ENCODE measurements at regions not wholly inside any gene's neighbourhood (a gene's known extent, or its start where the extent isn't known, plus 50 kb on each side); places are given as distances from the start of the nearest gene placed in this dataset.
A peak's percentile ranks its signal among the peaks of the same experiment; 100 is the strongest.

DNA sequence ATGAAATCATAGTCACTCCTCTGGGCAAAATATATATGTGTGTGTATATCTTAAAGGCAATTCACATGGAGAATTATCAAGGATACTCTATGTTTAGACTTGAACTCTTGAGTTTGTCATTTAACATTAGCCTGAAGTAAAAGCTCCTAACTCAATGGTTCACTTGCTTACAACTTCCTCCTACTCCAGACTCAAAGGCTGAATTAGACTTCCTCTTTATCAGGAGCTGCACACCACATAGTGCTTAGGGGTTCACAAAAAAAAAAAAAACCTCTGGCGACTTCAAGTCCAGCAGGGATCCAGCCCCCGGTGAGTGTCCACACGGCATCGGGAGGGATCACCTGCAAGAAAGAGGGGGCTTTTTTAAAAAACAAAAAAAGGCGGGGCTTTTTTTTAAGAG, 68.2 kb upstream of the LSM14A start:
- TF ChIP-seq, protein P1, sequence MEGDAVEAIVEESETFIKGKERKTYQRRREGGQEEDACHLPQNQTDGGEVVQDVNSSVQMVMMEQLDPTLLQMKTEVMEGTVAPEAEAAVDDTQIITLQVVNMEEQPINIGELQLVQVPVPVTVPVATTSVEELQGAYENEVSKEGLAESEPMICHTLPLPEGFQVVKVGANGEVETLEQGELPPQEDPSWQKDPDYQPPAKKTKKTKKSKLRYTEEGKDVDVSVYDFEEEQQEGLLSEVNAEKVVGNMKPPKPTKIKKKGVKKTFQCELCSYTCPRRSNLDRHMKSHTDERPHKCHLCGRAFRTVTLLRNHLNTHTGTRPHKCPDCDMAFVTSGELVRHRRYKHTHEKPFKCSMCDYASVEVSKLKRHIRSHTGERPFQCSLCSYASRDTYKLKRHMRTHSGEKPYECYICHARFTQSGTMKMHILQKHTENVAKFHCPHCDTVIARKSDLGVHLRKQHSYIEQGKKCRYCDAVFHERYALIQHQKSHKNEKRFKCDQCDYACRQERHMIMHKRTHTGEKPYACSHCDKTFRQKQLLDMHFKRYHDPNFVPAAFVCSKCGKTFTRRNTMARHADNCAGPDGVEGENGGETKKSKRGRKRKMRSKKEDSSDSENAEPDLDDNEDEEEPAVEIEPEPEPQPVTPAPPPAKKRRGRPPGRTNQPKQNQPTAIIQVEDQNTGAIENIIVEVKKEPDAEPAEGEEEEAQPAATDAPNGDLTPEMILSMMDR (conservative IDR thresholded peaks at IDR 0.05; ENCODE audit: low read depth, low read length): no peak
- no peak overlapping the region for H3K4me3 ChIP-seq (ENCODE audit: low read depth, low read length)
- no peak for DNase-seq (ENCODE audit: low read depth)

DNA sequence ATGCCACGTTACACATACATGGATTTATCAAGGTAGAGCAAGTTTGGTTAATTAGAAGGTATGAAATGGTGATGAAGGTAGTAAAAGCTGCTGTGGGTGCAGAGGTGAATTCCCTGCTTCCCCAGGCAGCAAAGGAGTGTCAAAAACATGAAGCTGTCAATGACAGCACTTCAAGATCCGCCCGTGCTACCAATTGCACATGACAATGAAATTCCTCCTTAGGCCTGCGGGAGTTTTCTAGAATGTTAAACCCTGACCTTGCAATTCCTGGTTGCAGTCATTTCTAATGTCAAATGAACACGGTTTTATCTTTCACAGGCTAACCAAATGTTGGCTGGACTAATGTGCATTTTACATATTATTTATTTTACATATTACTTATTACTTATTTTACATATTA, 67.7 kb upstream of the LSM14A start:
- TF ChIP-seq, protein P1 (conservative IDR thresholded peaks at IDR 0.05; ENCODE audit: low read depth, low read length): no peak
- no peak for DNase-seq (ENCODE audit: low read depth)
- H3K4me3 ChIP-seq (ENCODE audit: low read depth, low read length): no peak overlapping the region

DNA sequence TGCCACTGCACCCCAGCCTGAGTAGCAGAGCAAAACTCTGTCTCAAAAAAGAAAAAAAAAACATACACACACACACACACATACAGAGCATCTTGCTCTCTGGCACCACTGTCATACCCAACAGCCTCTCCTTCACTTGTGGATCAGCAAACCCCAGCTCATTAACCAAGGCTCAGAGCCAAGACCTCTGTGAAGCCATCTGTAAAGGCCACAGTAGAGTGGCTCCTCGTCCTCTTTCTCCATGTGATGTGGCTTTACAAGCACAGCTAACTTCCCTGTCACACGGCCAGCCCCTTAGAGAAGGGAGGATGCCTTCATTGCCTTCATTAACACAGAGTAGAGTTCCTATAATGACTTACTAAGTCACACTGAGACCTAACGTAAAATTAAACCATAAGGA, 62.7 kb upstream of the LSM14A start:
- no peak overlapping the region for H3K4me3 ChIP-seq (ENCODE audit: low read depth, low read length)
- TF ChIP-seq, protein P1 (conservative IDR thresholded peaks at IDR 0.05; ENCODE audit: low read depth, low read length): no peak
- DNase-seq (ENCODE audit: low read depth): no peak

DNA sequence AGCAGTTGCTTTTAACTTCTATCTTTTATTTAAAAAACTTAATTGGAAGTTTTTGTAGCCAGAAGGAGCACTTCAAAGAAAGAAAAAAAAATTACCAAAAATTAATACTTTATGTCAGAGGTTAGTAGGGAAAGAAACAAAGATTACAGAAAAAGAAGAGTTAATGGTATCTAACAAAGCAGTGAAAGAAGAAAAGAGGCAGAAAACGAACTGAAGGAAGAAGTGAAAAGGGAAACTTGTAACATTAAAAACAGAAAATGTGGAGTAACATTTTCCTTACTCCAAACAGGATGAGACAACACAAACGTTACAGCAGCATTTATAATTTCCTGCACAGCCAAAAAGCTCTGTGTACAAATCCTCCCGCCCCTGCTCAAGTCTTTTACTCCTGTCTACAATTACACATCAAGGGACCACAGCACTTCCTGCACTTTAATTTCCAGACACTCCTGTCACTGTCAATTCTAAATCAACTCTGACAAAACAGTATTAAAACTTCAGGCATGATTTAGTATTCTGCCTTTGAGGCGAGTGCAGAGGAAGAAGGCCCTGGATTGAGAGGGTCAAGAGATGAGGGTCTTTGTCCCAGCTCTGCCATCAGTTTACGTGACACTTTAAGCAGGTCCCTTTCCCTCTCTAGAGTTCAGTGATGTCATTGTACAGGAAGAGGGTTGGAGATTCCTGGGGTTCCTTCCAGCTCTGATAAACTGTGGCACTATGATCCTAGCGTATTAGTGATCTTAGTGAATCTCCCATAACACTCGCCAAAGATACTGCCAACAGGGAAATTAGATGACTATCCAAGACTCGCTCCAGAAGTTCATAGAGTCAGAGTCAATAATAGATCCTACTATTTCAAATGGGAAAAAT, 53.2 kb upstream of the LSM14A start:
- no peak overlapping the region for H3K4me3 ChIP-seq (ENCODE audit: low read depth, low read length)
- no peak for DNase-seq (ENCODE audit: low read depth)
- TF ChIP-seq, protein P1 (conservative IDR thresholded peaks at IDR 0.05; ENCODE audit: low read depth, low read length): no peak

DNA sequence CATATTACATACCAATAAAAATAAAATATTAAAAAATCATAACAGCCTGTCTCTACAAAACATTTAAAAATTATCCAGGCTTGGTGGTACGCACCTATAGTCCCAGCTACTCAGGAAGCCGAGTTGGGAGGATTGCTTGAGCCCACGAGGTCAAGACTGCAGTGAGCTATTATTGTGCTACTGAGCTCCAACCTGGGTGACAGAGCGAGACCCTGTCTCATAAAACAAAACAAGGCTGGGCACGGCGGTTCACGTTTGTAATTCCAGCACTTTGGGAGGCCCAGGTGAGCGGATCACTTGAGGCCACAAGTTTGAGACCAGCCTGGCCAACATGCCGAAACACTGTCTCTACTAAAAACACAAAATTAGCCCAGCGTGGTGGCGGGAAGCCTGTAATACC, 52.2 kb upstream of the LSM14A start:
- DNase-seq (ENCODE audit: low read depth): no peak
- TF ChIP-seq, protein P1 (conservative IDR thresholded peaks at IDR 0.05; ENCODE audit: low read depth, low read length): no peak

DNA sequence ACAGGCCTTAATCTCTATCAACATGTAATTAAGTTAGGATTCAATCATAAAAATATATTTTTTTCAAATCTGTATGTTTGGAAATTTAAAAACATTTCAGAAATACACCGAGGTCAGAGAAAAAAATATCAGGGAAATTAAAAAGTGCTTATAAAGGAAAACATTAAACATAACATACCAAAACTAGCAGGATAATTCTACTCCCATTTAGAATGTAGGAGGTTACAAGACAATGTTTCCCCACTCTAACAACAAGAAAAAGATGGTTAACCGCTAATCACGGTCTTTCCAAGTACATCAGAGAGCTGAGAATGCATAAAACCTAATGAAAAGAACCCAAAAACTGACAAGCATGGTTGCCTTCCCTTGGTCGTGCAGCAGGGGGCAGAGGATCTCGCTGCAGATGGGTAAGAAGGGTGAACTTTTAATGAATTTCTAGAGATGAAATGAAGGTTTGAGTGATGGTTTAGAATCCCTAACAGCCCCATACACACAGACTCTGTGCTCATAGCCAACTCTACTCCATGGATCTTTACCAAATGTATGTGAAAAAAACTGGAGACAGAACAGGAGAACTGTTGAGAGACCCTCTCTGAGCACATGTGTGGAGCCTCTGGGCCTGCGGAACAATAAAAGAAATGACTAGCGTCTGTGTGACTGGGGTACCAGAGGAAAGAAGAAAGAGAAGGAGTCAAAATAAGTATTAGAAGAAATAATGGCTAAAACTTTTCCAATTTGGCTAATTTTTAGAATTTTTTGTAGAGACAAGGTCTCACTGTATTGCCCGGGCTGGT, 51.3 kb upstream of the LSM14A start:
- TF ChIP-seq, protein P1 (conservative IDR thresholded peaks at IDR 0.05; ENCODE audit: low read depth, low read length): peak; percentile 91
- no peak overlapping the region for H3K4me3 ChIP-seq (ENCODE audit: low read depth, low read length)
- DNase-seq (ENCODE audit: low read depth): no peak

More for the DNA sequence above, 52.2 kb upstream of the LSM14A start:
- no peak overlapping the region for H3K4me3 ChIP-seq (ENCODE audit: low read depth, low read length)

All from epithelial cell of proximal tubule (primary cell).